GM18868 (cell line): ENCODE measurements at regions not wholly inside any gene's neighbourhood (a gene's known extent, or its start where the extent isn't known, plus 50 kb on each side); places are given as distances from the start of the nearest gene placed in this dataset.

ENCODE experiments used
- ATAC-seq: cut with Tn5 transposase; IDR thresholded peaks from one replicate; pipeline ENCODE4 v1.9.1; 2021; ENCODE audit warnings: mild to moderate bottlenecking, moderate library complexity; ENCODE audit not compliant: unreplicated experiment

- no peak for ATAC-seq
These were observed 74.2 kb downstream of the C9orf152 start for GRCh38 chr9:110133608-110134210.

GRCh38 chr9:110135846-110136245 lies 72.1 kb downstream of the C9orf152 start:
- ATAC-seq = no peak

GRCh38 chr9:110136802-110137201 lies 71.2 kb downstream of the C9orf152 start:
- no peak for ATAC-seq

- ATAC-seq = no peak
These were observed 67.7 kb downstream of the C9orf152 start for GRCh38 chr9:110140276-110140675.

GRCh38 chr9:110141227-110141793 lies 66.6 kb downstream of the C9orf152 start:
- ATAC-seq = no peak

- ATAC-seq = no peak
These were observed 65.7 kb downstream of the C9orf152 start for GRCh38 chr9:110142253-110142652.

- peak; percentile 26 for ATAC-seq
These were observed 65.0 kb downstream of the C9orf152 start for GRCh38 chr9:110142868-110143481.

- ATAC-seq = peak; percentile 47
These were observed 64.5 kb downstream of the C9orf152 start for GRCh38 chr9:110143485-110143884.

- peak; percentile 59 for ATAC-seq
These were observed 63.9 kb downstream of the C9orf152 start for GRCh38 chr9:110143950-110144545.

GRCh38 chr9:110146373-110146772 lies 61.6 kb downstream of the C9orf152 start:
- no peak for ATAC-seq

GRCh38 chr9:110148384-110148783 lies 59.6 kb downstream of the C9orf152 start:
- peak; percentile 76 for ATAC-seq

GRCh38 chr9:110148891-110149290 lies 59.1 kb downstream of the C9orf152 start:
- no peak for ATAC-seq
